HUES64 (cell line): ENCODE measurements at regions not wholly inside any gene's neighbourhood (a gene's known extent, or its start where the extent isn't known, plus 50 kb on each side); places are given as distances from the start of the nearest gene placed in this dataset.

Source experiments
- H3K27ac ChIP-seq: 2 replicates; pipeline ENCODE4 v1.7.0; 2013; ENCODE audit warnings: low read depth, low read length, inconsistent platforms
- H3K27me3 ChIP-seq: 2 replicates; pipeline ENCODE4 v1.6.1; 2013; ENCODE audit warnings: mild to moderate bottlenecking, low read length; ENCODE audit not compliant: insufficient read depth
- H3K36me3 ChIP-seq: 2 replicates; pipeline ENCODE4 v1.6.1; 2013; ENCODE audit warnings: mild to moderate bottlenecking, low read length; ENCODE audit not compliant: insufficient read depth
- H3K4me1 ChIP-seq: 2 replicates; pipeline ENCODE4 v1.6.1; 2013; ENCODE audit warnings: mild to moderate bottlenecking, low read length, moderate library complexity; ENCODE audit not compliant: insufficient read depth
- H3K4me3 ChIP-seq: 2 replicates; pipeline ENCODE4 v1.5.1; 2013; ENCODE audit warnings: mild to moderate bottlenecking, low read length, moderate library complexity
- H3K9ac ChIP-seq: 2 replicates; pipeline ENCODE4 v1.6.1; 2013; ENCODE audit warnings: mild to moderate bottlenecking, low read depth, low read length
- H3K9me3 ChIP-seq: 2 replicates; pipeline ENCODE4 v1.6.1; 2013; ENCODE audit warnings: low read depth, low read length; ENCODE audit not compliant: insufficient read depth
- WGBS: fragments of 150-250, 120-280 bp; methylation state at CpG from one replicate; pipeline ENCODE4 v1.1.7; 2013; ENCODE audit warnings: missing lambda C conversion rate; 5-methylcytosine and 5-hydroxymethylcytosine counted together

DNA sequence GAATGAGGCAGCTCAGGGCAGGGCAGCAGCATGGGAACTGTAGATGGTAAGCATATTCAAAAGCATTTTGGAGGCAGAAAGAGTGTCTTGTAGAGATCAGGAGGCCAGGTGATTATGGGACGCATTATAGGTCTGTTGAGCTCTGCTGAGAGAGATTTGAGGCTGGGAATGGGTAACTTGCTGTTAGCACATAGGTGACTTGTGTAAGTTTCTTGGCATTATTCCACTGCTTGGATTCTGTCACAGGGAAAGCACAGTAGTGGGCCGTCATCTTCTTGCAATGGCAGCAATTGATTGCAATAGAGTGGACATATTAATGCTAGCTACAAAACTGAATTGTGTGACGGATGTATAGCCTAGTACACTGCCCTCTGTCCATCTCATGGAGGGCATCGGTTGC lies 434.3 kb upstream of the IGFBP3 start:
- H3K4me3 ChIP-seq = no peak overlapping the region
- no peaks in the 10 kb centered on the region for H3K36me3 ChIP-seq
- H3K27ac ChIP-seq = no peak overlapping the region
- WGBS = 94% methylated on average over 4 of the region's 4 CpGs
- H3K9ac ChIP-seq = no peak overlapping the region
- no peaks in the 10 kb centered on the region for H3K9me3 ChIP-seq
- H3K4me1 ChIP-seq = peaks cover 5% of the 10 kb centered on the region; the same call in 1 of the 2 replicates
- H3K27me3 ChIP-seq = no peaks in the 10 kb centered on the region

DNA sequence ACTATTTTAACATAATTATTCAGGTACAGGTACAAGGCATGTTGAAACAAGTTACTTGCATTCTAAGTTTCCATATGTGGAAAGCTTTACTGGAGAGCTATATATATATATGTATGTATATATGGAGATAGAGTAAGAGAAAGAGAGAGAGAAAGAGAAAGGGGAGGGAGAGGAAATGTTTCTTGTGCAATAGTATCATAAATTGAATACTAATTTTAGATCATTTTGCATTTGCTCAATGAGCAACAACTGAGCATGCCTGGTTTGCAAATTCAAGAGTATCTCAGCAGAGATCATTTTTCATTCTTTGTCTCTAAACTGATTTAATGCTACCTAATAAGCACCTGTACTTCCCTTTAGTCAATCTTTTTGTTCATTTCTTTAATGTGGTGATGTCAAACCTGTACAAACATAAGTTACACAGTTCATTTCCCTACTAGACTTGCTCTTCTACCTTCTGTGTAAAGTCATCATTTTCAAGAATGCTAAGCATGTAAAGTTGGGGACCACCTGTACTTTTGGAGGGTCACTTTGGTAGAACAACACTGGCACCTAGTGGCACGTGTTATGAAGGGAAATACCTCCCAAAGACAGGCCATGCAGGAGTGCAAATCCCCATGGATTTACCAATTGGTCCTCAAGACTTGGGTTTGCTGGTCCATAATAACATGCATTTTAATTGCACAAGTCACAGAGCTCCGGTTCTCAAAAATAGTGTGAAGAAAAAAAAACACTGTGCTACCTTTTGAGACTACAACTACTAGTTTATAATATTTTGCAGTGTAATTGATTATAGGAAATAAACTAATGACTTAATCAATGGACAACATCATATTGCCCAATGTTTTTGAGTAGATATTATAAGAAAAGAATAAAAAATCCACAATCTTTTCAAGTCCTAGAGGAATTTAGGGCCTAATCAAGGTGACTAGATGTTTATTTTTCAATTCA lies 431.2 kb upstream of the IGFBP3 start:
- H3K9ac ChIP-seq = no peak overlapping the region
- H3K4me3 ChIP-seq = no peak overlapping the region
- no peaks in the 10 kb centered on the region for H3K36me3 ChIP-seq
- H3K9me3 ChIP-seq = no peaks in the 10 kb centered on the region
- no peak overlapping the region for H3K27ac ChIP-seq
- no peaks in the 10 kb centered on the region for H3K27me3 ChIP-seq
- peaks cover 5% of the 10 kb centered on the region; the same call in 1 of the 2 replicates for H3K4me1 ChIP-seq
- 0% methylated on average over 1 of the region's 2 CpGs for whole genome bisulfite sequencing

DNA sequence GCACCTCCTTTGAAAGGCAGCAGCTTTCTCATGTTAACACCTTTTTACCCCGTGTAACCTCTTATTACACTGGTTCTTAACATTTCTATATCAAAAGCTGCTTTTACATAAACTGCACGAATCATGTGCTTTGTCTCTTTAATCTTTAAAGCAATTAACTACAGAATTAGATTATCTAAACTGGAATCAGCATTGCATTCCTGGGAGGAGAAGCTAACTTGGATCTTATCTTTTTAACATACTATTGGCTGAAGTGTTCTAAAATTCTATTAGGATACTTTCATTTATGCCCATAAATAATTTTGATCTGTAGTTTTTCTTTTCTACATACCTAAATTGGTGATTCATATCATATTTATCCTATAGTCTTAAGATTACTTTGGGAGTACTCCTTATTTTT lies 428.4 kb upstream of the IGFBP3 start:
- H3K4me1 ChIP-seq = peaks cover 5% of the 10 kb centered on the region; the same call in 1 of the 2 replicates
- no peak overlapping the region for H3K27ac ChIP-seq
- H3K9me3 ChIP-seq = no peaks in the 10 kb centered on the region
- H3K36me3 ChIP-seq = no peaks in the 10 kb centered on the region
- H3K9ac ChIP-seq = no peak overlapping the region
- H3K4me3 ChIP-seq = no peak overlapping the region
- WGBS = 76% methylated on average over 2 of the region's 2 CpGs
- no peaks in the 10 kb centered on the region for H3K27me3 ChIP-seq

DNA sequence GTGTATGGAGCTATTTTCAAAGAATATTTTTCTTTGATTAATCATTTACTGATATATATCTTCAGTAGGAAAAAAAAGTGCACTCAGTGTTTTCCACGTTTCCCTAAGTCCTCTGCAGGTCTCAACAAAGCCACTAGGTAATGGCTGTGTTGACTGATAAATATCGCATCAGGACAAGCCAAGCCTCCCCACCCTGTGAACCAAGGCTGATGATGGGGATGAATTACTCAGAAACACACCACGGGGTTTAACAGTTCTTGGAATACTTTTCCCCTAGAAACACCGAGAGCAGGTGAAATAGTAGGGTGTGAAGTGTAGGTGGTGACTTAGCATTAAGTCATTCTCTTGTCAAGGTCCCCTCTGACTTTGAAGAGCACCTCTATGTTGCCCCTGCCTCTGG lies 423.5 kb upstream of the IGFBP3 start:
- Histone ChIP-seq H3K9ac (no peak overlapping the region), H3K36me3 (no peaks in the 10 kb centered on the region), H3K4me3 (no peak overlapping the region), H3K9me3 (no peaks in the 10 kb centered on the region), H3K27me3 (no peaks in the 10 kb centered on the region), H3K27ac (no peak overlapping the region), H3K4me1 (no peaks in the 10 kb centered on the region)
- WGBS = 89% methylated on average over 3 of the region's 4 CpGs

DNA sequence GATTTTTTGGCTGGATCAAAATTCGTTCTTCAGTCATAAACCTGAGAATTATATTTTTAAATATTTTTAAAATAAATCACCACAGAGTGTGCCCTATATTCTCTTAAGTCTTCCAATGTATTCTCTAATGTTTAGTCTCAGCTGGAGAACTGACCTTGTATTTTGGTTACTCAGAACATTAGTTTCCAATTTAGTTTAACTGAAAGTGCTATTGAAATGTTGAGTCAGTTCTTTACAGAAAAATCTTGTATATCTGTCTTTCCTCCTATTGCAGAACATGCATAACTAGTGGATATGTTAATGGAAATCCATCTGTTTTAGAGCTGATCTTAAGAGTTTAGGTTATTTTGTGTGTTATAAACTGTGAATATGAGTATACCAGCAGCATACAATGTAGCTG lies 422.7 kb upstream of the IGFBP3 start:
- Histone ChIP-seq H3K27ac (no peak overlapping the region), H3K4me1 (no peaks in the 10 kb centered on the region), H3K9me3 (no peaks in the 10 kb centered on the region), H3K4me3 (no peak overlapping the region), H3K27me3 (no peaks in the 10 kb centered on the region), H3K36me3 (no peaks in the 10 kb centered on the region), H3K9ac (no peak overlapping the region)
- no CpG with 5 or more reads among the region's 1 CpG for WGBS

DNA sequence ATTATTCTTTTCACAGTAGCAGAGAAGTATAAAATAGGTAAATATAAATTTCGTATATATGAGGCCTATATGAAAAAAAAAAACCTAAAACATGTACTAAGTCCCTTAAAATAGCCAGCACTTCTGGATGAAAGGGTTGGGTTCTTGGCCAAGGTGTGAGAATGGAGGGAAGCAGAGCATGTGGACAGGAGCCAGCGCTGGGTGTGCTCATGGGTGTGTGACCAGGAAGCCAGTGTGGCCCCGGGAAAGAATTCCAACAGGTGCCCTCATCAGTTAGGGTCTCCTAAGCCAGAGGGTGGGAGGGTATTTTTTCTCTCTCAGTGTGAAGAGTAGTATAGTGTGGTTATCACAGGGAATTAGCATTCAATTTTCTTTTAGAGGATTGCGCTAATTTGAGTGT lies 401.9 kb upstream of the IGFBP3 start:
- H3K4me3 ChIP-seq = no peak overlapping the region
- WGBS = 95% methylated on average over 3 of the region's 4 CpGs
- H3K36me3 ChIP-seq = no peaks in the 10 kb centered on the region
- no peak overlapping the region for H3K27ac ChIP-seq
- no peak overlapping the region for H3K9ac ChIP-seq
- no peaks in the 10 kb centered on the region for H3K27me3 ChIP-seq
- H3K9me3 ChIP-seq = no peaks in the 10 kb centered on the region
- no peaks in the 10 kb centered on the region for H3K4me1 ChIP-seq

DNA sequence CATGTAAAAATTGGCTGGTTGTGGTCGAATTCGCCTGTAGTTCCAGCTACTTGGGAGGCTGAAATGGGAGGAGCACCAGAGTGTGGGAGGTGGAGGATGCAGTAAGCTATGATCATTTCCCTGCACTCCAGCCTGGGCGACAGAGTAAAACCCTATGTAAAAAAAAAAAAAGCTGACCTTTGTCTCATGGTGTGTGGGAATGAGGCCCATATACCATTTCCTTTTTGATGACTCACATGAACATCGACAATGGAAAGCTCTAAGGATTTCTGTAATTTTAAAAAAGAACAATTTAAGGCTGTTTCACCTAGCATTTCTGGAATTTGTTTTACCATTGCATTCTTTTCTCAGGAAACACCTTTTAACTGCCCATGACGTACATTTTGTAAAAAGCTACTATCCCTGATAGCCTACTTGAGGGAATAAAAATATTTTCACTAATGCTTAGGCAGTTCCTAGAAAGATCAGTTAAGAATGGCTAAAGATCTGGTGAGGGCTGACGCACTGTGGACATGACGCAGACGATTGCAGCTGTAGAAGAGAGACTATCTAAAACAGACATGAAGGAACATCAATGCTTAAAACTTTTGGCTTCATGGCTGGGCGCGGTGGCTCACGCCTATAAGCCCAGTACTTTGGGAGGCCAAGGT lies 400.6 kb upstream of the IGFBP3 start:
- Histone ChIP-seq H3K4me1 (no peaks in the 10 kb centered on the region), H3K9ac (no peak overlapping the region), H3K27me3 (no peaks in the 10 kb centered on the region), H3K4me3 (no peak overlapping the region), H3K9me3 (no peaks in the 10 kb centered on the region), H3K27ac (no peak overlapping the region), H3K36me3 (no peaks in the 10 kb centered on the region)
- 92% methylated on average over 11 of the region's 11 CpGs for WGBS

DNA sequence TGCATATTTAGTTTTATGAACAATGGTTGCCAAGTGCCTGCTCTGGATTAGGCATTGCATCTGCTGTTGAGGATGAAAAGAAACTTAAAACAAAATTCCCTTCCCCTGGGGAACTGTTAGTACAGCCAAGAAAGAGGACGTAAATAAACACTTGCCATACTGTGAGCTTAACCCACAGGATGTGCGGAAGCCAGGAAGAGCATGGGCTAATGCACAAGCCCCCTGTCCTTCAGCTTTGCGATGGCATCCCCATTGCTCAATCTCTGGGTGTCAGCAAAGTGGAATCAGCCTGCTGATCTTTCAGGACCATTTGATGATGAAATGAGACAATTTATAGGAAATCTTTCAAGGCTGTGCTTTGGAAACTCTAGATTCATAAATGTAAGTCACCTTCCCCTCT lies 399.9 kb upstream of the IGFBP3 start:
- Histone ChIP-seq H3K27ac (no peak overlapping the region), H3K36me3 (no peaks in the 10 kb centered on the region), H3K9me3 (no peaks in the 10 kb centered on the region), H3K4me1 (no peaks in the 10 kb centered on the region), H3K4me3 (no peak overlapping the region), H3K9ac (no peak overlapping the region), H3K27me3 (no peaks in the 10 kb centered on the region)
- 97% methylated on average over 3 of the region's 3 CpGs for WGBS

DNA sequence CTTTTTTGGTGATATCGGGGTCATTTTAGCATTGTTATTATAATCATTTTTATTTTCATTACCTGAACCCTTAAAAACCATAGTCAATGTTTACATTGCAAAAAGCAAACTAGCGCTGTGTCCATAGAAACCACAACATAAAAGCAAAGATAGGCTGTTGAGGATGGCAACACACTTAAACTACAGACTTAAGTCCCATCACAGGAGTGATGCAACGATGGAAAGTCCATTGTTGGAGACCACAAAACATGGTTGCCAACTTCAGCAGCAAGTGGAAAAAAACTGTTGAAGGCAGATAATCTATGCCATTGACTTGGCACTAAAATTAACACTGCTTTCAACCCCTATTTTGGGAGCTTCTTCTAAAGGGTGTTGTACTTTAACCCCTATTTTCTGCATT lies 398.8 kb upstream of the IGFBP3 start:
- H3K36me3 ChIP-seq = no peaks in the 10 kb centered on the region
- no peak overlapping the region for H3K4me3 ChIP-seq
- 97% methylated on average over 2 of the region's 3 CpGs for WGBS
- H3K27me3 ChIP-seq = no peaks in the 10 kb centered on the region
- H3K4me1 ChIP-seq = no peaks in the 10 kb centered on the region
- H3K9me3 ChIP-seq = no peaks in the 10 kb centered on the region
- H3K27ac ChIP-seq = no peak overlapping the region
- H3K9ac ChIP-seq = no peak overlapping the region

DNA sequence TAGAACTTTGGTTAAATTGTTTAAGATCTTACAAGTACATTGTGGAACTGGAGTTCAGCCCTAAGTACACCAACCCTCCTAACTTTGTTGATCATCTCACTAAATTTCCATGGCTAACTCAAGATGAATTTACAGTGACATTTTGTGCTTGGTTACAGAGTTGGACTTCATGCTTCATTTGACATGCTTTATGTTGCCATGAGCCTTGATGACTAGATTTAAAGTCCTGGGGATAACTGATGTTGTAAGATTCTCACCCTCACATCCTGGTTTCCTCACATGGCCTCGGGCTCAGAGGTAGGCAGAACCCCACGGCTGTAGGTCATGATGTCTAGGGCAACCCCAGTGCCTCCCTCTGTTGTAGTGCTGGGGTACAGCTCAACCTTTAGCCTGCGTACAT lies 397.2 kb upstream of the IGFBP3 start:
- Histone ChIP-seq H3K9ac (no peak overlapping the region), H3K36me3 (no peaks in the 10 kb centered on the region), H3K4me3 (no peak overlapping the region), H3K27ac (no peak overlapping the region), H3K27me3 (no peaks in the 10 kb centered on the region), H3K4me1 (no peaks in the 10 kb centered on the region), H3K9me3 (no peaks in the 10 kb centered on the region)
- WGBS = 93% methylated on average over 3 of the region's 3 CpGs

DNA sequence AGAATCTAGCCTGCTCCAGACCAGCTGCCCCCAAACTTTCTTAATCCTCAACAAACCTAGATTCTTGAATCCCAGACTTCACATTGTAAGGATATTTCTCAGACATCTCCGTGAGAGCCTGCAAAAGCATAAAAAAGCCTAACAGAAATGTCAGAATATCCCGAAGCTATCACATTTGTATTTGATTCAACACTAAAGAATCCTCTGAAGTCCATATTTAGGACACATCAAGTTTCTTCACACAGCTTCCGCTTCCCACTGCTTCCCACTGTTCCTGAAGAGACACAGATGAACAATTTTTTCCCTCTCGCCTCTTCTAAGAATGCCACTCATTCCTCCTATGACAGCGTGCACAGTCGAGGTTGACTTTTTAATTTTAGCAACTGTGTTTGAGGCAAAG lies 396.2 kb upstream of the IGFBP3 start:
- Histone ChIP-seq H3K4me3 (no peak overlapping the region), H3K36me3 (no peaks in the 10 kb centered on the region), H3K4me1 (no peaks in the 10 kb centered on the region), H3K27ac (no peak overlapping the region), H3K9me3 (no peaks in the 10 kb centered on the region), H3K9ac (no peak overlapping the region), H3K27me3 (no peaks in the 10 kb centered on the region)
- WGBS = 94% methylated on average over 6 of the region's 6 CpGs
